ENCODE measurements at regions not wholly inside any gene's neighbourhood (a gene's known extent, or its start where the extent isn't known, plus 50 kb on each side); places are given as distances from the start of the nearest gene placed in this dataset.

DNA sequence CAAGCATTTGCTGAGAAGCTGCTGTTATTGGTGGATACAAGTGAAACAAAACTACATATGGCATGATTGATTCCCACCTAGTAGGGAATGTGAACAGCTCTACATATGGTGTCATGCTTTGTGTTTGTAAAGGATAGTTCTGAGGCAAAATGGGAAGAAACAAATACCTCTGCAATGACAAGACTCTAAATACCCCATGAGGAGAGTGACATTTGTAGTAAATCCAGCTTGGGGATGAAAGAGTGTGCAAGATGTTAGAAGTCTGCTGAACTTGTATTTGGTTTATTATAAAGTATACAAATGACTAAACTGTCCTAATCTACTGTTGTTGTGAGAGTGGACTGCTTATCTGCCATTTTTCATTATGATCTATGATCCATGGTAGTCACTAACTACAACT is 120.8 kb upstream of the HS3ST1 start:
- no peaks in the 10 kb centered on the region for H3K36me3 ChIP-seq
- DNase-seq: no peak
- H3K27me3 ChIP-seq: no peaks in the 10 kb centered on the region
- peaks cover 0 to 10% (median 0%) of the 10 kb centered on the region in 9 donors for H3K4me1 ChIP-seq
- TF ChIP-seq CTCF (IDR thresholded peaks at IDR 0.05): no peak
- intact Hi-C loops (cut with DNase I): no loop called here
- H3K27ac ChIP-seq: no peak overlapping the region
- no peaks in the 10 kb centered on the region for H3K9me3 ChIP-seq
- ATAC-seq: no peak
- no peak overlapping the region for H3K4me3 ChIP-seq

DNA sequence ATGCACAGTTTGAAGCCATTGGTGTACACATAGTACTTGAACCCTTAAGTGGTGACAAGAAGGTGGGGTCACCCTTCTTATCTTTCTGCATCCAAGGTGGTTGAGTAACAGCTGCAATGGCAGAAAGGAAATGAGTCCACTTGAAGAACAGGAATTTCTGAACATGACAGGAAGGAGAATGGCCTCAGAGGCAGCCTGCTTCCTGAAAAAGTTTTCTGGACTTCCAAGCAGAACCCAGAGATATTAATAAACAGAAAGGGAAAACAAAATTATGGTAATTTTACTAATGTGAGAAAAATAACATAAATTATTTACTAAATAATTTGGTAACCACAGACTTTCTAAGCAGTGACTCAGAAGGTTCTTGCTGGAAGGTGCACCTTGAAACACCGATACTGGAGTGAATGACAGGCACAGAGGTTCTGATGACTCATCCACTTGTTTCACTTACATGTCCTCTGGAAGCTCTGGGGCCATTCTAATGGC is 119.9 kb upstream of the HS3ST1 start:
- Histone ChIP-seq H3K4me3 (no peak overlapping the region), H3K27ac (peak overlapping the region in 1 of 10 donors; percentile 6), H3K9me3 (no peaks in the 10 kb centered on the region), H3K4me1 (peaks cover 0 to 19% (median 4%) of the 10 kb centered on the region in 9 donors), H3K36me3 (no peaks in the 10 kb centered on the region), H3K27me3 (no peaks in the 10 kb centered on the region)
- WGBS, 2 donors: 40 to 48% methylated on average over 1 of the region's 1 CpG
- DNase-seq: no peak
- TF ChIP-seq CTCF (IDR thresholded peaks at IDR 0.05): no peak
- ATAC-seq: no peak
- intact Hi-C loops (cut with DNase I): no loop called here

DNA sequence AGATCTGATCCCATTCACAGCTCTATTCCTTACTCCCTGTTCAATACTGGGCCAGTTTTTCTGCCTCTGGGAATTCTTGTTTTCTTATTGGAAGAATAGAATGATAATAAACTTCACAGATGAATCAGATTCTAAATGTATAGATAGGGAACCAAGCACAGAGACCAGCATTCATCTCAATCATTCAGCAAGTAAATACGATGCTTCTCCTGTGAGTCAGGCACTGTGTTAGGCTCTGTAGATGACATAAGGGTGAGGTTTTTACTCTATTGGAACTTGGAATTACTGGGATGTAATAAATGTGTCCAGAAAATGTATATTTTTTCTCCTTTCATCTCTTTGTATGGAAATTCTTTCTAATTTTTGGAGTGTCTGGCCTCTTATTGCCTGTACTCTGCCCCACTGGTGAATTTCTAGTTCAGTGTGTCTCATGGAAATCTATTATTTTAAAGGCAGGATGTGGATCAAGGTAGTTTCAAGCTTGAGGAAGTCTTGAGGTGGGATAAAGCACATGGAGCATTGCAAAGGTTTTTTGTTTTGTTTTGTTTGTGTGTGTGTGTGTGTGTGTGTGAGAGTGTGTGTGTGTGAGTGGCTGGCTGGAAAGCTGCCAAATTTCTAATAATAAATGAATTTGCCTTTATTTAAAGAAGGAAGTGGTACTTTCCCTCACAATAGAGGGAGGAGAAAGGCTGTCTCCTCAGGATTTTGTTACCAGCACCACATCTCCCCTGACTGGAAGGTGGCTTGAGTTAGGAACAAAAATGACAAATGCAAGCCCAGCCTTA is 117.9 kb upstream of the HS3ST1 start:
- H3K9me3 ChIP-seq: no peaks in the 10 kb centered on the region
- no peak for DNase-seq
- TF ChIP-seq CTCF (IDR thresholded peaks at IDR 0.05): no peak
- H3K4me1 ChIP-seq: peaks cover 0 to 24% (median 7%) of the 10 kb centered on the region in 9 donors
- 96 to 100% methylated on average over 1 of the region's 1 CpG for WGBS, 2 donors
- intact Hi-C loops (cut with DNase I): no loop called here
- peak overlapping the region in 1 of 10 donors; percentile 12 for H3K27ac ChIP-seq
- H3K36me3 ChIP-seq: no peaks in the 10 kb centered on the region
- ATAC-seq: peak in 2 of 8 donors; percentile 22 to 49
- no peak overlapping the region for H3K4me3 ChIP-seq
- H3K27me3 ChIP-seq: no peaks in the 10 kb centered on the region

DNA sequence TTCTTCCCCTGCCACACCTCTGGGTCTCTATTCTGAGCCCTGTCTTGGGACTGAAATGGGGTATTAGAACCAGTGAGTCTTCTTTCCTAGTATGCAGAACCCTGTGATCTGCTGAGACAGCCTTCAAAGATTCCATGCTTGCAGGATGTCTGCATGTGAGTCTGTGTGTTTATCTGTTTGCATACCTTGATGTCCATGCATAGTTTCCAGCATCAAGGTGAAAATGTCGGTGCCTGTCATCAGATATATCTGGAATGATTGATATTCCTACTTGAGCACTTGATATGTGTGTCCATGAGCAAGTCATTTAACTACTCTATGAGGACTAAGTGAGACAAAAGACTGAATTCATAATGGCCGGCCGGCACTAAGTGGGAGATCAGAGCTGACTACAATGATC is 117.0 kb upstream of the HS3ST1 start:
- Histone ChIP-seq H3K27ac (no peak overlapping the region), H3K4me3 (no peak overlapping the region), H3K36me3 (no peaks in the 10 kb centered on the region), H3K27me3 (no peaks in the 10 kb centered on the region), H3K4me1 (peaks cover 0 to 24% (median 7%) of the 10 kb centered on the region in 9 donors), H3K9me3 (no peaks in the 10 kb centered on the region)
- no peak for TF ChIP-seq CTCF (IDR thresholded peaks at IDR 0.05)
- ATAC-seq (no peak), DNase-seq (no peak)
- intact Hi-C loops (cut with DNase I): no loop called here
- 68 to 83% methylated on average over 3 of the region's 3 CpGs for WGBS, 2 donors
